ENCODE measurements at regions not wholly inside any gene's neighbourhood (a gene's known extent, or its start where the extent isn't known, plus 50 kb on each side); places are given as distances from the start of the nearest gene placed in this dataset.

DNA sequence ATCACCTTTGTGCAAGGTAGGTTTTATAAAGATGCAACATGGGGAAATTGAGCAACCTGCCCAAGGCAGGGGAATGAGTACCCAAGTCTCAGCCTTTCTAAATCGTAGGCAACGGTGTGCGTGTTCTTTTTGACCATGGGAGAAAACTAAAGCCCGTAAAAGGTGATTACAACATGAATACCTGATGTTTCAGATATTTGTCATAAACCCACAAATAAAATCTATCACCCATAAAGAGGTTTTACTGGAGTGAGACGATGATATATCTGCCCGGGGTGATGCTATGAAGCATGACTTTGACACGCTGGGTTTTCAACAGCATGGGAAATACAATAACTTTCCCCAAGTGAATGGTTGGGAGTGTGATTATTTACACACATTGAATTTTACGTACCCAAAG, 406.3 kb upstream of the KLF6 start:
- Histone ChIP-seq H3K36me3 (ENCODE audit: control insufficient read depth, insufficient read depth, low read length) (no peaks in the 10 kb centered on the region), H3K4me3 (ENCODE audit: low read length) (no peak overlapping the region), H3K4me1 (ENCODE audit: control insufficient read depth, insufficient read depth, low read length) (no peaks in the 10 kb centered on the region), H3K9me3 (ENCODE audit: control insufficient read depth, low read length) (no peaks in the 10 kb centered on the region), H3K9ac (ENCODE audit: low read length) (no peak overlapping the region), H3K27me3 (ENCODE audit: control insufficient read depth, insufficient read depth, low read length) (no peaks in the 10 kb centered on the region)

DNA sequence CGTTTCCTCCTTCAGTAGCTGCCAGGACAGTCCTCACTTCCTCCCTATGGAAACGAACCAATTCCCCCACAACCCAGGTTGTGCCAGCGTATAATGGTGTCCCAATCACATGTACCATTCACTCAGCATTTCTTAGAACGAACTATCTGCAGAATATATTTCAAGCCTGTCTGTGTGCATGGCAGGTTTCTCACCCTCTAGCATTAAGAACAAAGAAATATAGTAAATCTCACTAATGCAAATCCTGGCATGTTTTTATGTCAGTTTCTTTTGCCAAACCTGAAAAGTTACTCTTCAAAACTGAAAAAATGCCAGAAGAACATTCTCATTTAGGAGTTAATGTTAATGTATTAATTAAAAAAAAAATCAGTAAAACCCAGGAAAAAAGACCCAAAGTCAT, 405.9 kb upstream of the KLF6 start:
- Histone ChIP-seq H3K4me3 (ENCODE audit: low read length) (no peak overlapping the region), H3K9me3 (ENCODE audit: control insufficient read depth, low read length) (no peaks in the 10 kb centered on the region), H3K9ac (ENCODE audit: low read length) (no peak overlapping the region), H3K4me1 (ENCODE audit: control insufficient read depth, insufficient read depth, low read length) (no peaks in the 10 kb centered on the region), H3K36me3 (ENCODE audit: control insufficient read depth, insufficient read depth, low read length) (no peaks in the 10 kb centered on the region), H3K27me3 (ENCODE audit: control insufficient read depth, insufficient read depth, low read length) (no peaks in the 10 kb centered on the region)

DNA sequence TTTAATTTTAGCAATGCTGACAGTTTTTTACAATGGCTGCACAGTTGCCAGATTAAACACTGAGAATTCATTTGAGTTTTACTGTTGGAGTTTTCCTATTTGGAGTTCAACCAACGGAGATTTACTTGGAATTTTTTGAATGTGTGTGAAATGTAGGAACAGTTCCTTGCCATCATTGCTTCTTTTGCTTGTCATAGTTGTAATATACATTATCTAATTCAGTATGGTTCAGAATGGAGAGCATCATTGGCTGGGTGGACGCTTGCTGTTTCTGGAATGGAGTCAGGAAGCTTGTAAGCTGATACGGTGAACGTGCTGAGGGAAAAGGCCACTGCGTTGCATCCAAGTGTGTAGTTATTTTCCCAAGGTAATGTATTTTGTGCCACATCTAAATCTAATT, 404.3 kb upstream of the KLF6 start:
- Histone ChIP-seq H3K27me3 (ENCODE audit: control insufficient read depth, insufficient read depth, low read length) (no peaks in the 10 kb centered on the region), H3K36me3 (ENCODE audit: control insufficient read depth, insufficient read depth, low read length) (no peaks in the 10 kb centered on the region), H3K4me1 (ENCODE audit: control insufficient read depth, insufficient read depth, low read length) (no peaks in the 10 kb centered on the region), H3K4me3 (ENCODE audit: low read length) (no peak overlapping the region), H3K9me3 (ENCODE audit: control insufficient read depth, low read length) (no peaks in the 10 kb centered on the region), H3K9ac (ENCODE audit: low read length) (no peak overlapping the region)

DNA sequence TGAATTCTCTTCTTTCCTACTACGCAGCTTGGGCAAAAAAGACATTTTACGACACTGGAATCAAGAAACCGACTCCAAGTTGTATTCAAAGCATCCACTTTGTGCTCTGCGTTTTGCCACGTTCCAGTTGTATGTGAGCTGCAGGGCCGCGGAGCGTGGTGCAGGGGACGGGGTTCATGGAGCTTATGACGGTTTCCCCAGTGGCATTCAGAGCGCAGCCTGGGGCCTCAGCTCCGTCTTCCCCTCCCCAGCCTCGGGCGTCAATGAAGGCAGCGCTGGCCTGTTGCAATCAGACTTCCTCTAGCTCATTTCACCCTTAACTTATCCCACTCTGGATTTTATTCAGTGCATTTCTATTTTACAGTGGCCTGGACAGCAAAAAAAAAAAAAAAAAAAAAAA, 403.4 kb upstream of the KLF6 start:
- Histone ChIP-seq H3K9me3 (ENCODE audit: control insufficient read depth, low read length) (no peaks in the 10 kb centered on the region), H3K4me1 (ENCODE audit: control insufficient read depth, insufficient read depth, low read length) (no peaks in the 10 kb centered on the region), H3K27me3 (ENCODE audit: control insufficient read depth, insufficient read depth, low read length) (no peaks in the 10 kb centered on the region), H3K4me3 (ENCODE audit: low read length) (no peak overlapping the region), H3K9ac (ENCODE audit: low read length) (no peak overlapping the region), H3K36me3 (ENCODE audit: control insufficient read depth, insufficient read depth, low read length) (no peaks in the 10 kb centered on the region)

DNA sequence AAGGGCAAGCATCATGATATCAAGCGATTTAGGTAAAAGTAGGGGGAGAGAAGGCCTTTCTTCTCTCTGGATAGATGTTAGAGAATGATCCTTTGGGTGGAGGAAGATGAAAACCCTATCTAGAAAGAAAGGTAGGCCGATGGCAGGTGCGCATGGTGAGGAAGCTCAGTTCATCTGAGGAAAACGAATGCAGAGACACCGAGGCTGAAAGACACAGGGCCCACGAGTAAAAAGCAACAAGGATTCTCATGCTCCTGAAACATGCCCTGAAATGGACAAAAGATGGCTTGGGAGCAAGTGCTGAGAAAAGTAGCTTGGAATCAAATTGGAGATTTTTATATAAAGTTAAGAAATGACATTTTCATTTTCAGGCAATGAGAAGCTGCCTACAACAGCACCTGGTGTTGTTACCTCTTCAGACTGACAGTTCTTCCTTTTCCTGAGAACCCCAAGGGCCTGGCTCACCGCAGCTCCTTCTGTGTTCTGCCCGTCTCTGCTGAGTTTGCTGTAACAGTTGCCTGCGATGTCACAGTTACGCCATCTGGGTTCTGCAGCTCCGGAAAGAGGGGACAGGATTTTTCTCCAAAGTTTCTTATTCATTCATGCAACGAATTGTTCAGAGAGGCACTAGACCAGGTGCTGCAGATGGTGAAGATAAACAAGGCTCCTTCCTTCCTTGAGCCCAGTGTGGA, 402.0 kb upstream of the KLF6 start:
- no peaks in the 10 kb centered on the region for H3K27me3 ChIP-seq (ENCODE audit: control insufficient read depth, insufficient read depth, low read length)
- no peaks in the 10 kb centered on the region for H3K4me1 ChIP-seq (ENCODE audit: control insufficient read depth, insufficient read depth, low read length)
- H3K9ac ChIP-seq (ENCODE audit: low read length), result no peak overlapping the region
- H3K9me3 ChIP-seq (ENCODE audit: control insufficient read depth, low read length), result no peaks in the 10 kb centered on the region
- no peak overlapping the region for H3K4me3 ChIP-seq (ENCODE audit: low read length)
- no peaks in the 10 kb centered on the region for H3K36me3 ChIP-seq (ENCODE audit: control insufficient read depth, insufficient read depth, low read length)

DNA sequence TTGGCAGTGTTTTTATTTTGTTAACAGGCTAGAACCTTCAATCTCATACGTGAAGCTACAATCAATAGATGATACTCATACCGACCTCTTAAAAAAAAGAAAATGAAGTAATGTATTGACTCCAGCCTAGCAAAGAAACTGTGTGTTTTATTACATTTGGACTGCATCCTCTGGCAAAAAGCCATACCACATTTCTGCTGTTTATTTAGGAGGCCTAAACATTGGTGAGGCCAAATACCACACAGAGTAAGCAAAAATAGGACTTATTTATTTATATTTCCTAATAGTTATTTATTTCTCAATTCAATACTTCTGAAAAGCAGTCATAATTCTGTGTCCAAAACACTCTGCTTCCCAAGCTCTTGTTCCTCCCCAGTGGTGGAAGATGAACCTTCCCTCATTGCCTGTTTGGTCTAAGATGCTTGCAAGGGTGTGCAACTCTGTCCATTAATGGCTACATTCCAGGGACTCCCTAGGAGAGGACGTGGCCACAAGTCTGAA, 398.8 kb upstream of the KLF6 start:
- H3K27me3 ChIP-seq (ENCODE audit: control insufficient read depth, insufficient read depth, low read length), result no peaks in the 10 kb centered on the region
- H3K36me3 ChIP-seq (ENCODE audit: control insufficient read depth, insufficient read depth, low read length), result no peaks in the 10 kb centered on the region
- no peak overlapping the region for H3K9ac ChIP-seq (ENCODE audit: low read length)
- no peaks in the 10 kb centered on the region for H3K9me3 ChIP-seq (ENCODE audit: control insufficient read depth, low read length)
- H3K4me1 ChIP-seq (ENCODE audit: control insufficient read depth, insufficient read depth, low read length), result no peaks in the 10 kb centered on the region
- no peak overlapping the region for H3K4me3 ChIP-seq (ENCODE audit: low read length)

DNA sequence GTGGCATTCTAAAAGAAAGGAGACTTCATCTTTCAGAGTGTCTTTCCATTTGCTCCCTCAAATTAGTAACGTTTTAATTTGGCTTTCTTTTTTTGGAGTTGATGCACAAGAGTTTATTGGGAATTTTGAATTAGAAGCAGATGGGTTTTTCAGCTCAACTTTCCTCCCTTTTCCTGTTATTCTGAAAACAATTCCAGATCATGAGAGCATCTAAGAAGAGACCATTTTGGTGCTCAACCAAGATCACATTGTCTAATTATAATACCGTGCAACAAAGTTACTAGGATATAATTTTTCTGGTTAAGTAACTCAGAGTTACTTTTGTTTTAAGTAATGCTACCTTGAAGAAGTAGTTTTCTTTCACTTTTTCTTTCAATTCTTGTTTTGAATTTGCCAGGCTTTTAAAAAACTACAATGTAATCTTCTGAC, 396.6 kb upstream of the KLF6 start:
- H3K4me3 ChIP-seq (ENCODE audit: low read length), result no peak overlapping the region
- no peaks in the 10 kb centered on the region for H3K4me1 ChIP-seq (ENCODE audit: control insufficient read depth, insufficient read depth, low read length)
- no peaks in the 10 kb centered on the region for H3K27me3 ChIP-seq (ENCODE audit: control insufficient read depth, insufficient read depth, low read length)
- no peaks in the 10 kb centered on the region for H3K36me3 ChIP-seq (ENCODE audit: control insufficient read depth, insufficient read depth, low read length)
- no peak overlapping the region for H3K9ac ChIP-seq (ENCODE audit: low read length)
- H3K9me3 ChIP-seq (ENCODE audit: control insufficient read depth, low read length), result no peaks in the 10 kb centered on the region

DNA sequence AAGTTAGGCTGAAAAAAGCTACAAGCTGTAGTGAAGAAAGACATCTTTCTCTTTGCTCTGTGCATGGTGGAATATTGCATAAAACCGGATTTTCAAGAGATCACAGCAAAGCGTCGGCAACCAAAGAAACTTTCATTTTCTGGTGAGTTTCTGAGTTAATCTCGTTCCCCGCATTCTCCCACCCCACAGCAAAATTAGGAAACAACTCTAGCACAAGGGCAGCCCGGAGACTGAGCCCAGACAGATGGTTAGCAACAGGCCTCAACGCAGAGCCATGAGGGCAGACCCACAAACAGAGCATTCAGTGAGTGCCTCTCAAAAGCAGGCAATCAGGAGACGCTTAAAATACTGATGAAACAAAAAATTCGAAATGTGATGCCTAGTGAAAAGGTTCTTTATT, 396.1 kb upstream of the KLF6 start:
- Histone ChIP-seq H3K9ac (ENCODE audit: low read length) (no peak overlapping the region), H3K27me3 (ENCODE audit: control insufficient read depth, insufficient read depth, low read length) (no peaks in the 10 kb centered on the region), H3K4me1 (ENCODE audit: control insufficient read depth, insufficient read depth, low read length) (no peaks in the 10 kb centered on the region), H3K9me3 (ENCODE audit: control insufficient read depth, low read length) (no peaks in the 10 kb centered on the region), H3K36me3 (ENCODE audit: control insufficient read depth, insufficient read depth, low read length) (no peaks in the 10 kb centered on the region), H3K4me3 (ENCODE audit: low read length) (no peak overlapping the region)

DNA sequence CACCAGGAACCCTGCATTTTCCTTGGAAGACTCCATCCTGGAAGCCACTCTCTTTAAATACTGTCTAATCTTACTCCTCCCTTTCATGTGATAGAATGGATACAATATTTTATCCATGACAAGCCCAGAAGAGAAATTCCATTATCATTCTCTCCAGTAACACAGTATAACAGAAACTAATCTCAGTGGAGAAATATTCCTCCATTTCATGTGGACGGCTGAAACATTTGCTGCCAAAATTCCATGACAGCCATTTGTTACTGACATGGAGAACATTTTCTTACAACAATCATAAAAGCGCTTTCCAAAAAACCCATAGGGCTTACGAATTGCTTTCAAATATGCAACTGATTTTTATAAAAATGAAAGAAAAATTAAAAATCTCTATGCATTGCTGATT, 392.8 kb upstream of the KLF6 start:
- no peaks in the 10 kb centered on the region for H3K36me3 ChIP-seq (ENCODE audit: control insufficient read depth, insufficient read depth, low read length)
- no peaks in the 10 kb centered on the region for H3K27me3 ChIP-seq (ENCODE audit: control insufficient read depth, insufficient read depth, low read length)
- H3K4me1 ChIP-seq (ENCODE audit: control insufficient read depth, insufficient read depth, low read length), result no peaks in the 10 kb centered on the region
- H3K9ac ChIP-seq (ENCODE audit: low read length), result no peak overlapping the region
- no peaks in the 10 kb centered on the region for H3K9me3 ChIP-seq (ENCODE audit: control insufficient read depth, low read length)
- no peak overlapping the region for H3K4me3 ChIP-seq (ENCODE audit: low read length)

DNA sequence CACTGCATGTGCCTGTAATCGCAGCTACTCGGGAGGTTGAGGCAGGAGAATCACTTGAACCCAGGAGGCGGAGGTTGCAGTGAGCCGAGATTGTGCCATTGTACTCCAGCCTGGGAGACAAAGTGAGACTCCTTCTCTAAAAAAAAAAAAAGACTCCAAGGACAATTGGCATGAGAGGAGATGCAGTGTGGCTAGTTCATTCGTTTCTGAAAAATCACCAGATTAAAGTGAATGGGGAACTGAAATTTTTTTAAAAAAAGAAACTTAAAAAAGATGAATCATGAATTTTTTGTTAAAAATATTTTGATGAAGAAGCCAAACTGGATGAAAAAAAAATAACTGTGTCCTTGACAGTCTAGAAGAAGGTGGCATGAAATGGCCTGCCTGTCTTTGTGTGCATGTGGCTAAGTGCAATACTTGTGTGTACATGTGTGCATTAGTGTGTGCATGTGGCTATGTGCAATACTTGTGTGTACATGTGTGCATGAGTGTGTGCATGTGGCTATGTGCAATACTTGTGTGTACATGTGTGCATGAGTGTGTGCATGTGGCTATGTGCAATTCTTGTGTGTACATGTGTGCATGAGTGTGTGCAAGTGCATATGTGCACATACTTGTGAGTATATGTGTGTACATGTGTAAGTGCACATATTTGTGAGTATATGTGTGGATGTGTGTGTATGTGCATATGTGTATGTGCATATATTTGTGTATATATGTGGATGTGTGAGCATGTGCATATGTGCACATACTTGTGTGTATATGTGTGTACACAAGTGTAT, 391.7 kb upstream of the KLF6 start:
- H3K4me1 ChIP-seq (ENCODE audit: control insufficient read depth, insufficient read depth, low read length), result no peaks in the 10 kb centered on the region
- no peak overlapping the region for H3K4me3 ChIP-seq (ENCODE audit: low read length)
- H3K9ac ChIP-seq (ENCODE audit: low read length), result no peak overlapping the region
- H3K27me3 ChIP-seq (ENCODE audit: control insufficient read depth, insufficient read depth, low read length), result no peaks in the 10 kb centered on the region
- H3K9me3 ChIP-seq (ENCODE audit: control insufficient read depth, low read length), result no peaks in the 10 kb centered on the region
- no peaks in the 10 kb centered on the region for H3K36me3 ChIP-seq (ENCODE audit: control insufficient read depth, insufficient read depth, low read length)

DNA sequence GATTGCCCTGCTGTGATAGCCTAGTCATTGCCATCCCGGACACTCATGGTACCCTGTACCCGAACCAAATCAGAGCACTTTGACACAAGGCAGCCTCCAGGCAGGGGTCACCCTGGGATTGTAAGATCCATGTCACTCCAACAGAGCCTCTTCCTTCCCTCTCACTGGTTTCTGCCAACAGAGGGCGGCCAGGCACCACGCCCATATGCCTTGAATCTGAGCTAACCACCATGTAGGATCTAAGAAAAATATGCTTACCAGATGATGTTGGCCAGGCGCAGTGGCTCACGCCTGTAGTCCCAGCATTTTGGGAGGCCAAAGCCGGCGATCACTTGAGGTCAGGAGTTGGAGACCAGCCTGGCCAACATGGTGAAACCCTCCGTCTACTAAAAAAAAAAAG, 389.2 kb upstream of the KLF6 start:
- Histone ChIP-seq H3K4me3 (ENCODE audit: low read length) (no peak overlapping the region), H3K27me3 (ENCODE audit: control insufficient read depth, insufficient read depth, low read length) (no peaks in the 10 kb centered on the region), H3K9ac (ENCODE audit: low read length) (no peak overlapping the region), H3K4me1 (ENCODE audit: control insufficient read depth, insufficient read depth, low read length) (no peaks in the 10 kb centered on the region), H3K9me3 (ENCODE audit: control insufficient read depth, low read length) (no peaks in the 10 kb centered on the region), H3K36me3 (ENCODE audit: control insufficient read depth, insufficient read depth, low read length) (no peaks in the 10 kb centered on the region)

DNA sequence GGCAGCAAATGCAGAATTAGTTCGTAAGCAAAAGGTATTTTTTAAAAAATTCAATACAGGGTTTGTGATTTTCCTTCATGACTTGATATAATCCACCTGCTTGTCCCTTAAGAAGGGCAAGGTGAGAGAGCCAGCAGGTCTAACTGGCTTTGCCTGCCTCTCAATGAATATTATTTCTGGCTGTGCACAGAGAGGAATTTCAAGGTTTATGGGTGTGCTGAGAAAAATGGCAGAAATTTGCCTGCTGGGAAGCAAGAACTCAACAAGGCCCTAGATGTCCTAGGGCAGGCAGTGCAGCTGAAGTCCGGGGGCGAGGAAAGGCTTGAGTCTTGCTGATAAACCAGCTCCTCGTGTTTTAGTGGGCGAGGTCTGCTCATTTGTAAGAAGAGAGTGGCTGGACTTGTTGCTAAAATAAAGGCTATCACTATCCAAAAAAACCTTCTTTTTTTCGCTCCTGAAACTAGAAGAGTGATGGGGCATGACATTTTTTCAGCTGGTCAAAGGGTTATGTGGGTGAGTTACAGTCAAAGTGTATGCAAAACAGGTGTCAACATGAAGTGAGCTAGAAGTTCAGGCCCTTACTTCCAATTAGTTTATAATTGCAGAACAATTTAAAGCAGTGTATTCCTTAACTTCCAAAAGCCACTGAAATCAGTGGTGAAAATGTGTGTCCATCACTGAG, 385.8 kb upstream of the KLF6 start:
- H3K27me3 ChIP-seq (ENCODE audit: control insufficient read depth, insufficient read depth, low read length), result no peaks in the 10 kb centered on the region
- no peaks in the 10 kb centered on the region for H3K9me3 ChIP-seq (ENCODE audit: control insufficient read depth, low read length)
- H3K4me1 ChIP-seq (ENCODE audit: control insufficient read depth, insufficient read depth, low read length), result no peaks in the 10 kb centered on the region
- H3K36me3 ChIP-seq (ENCODE audit: control insufficient read depth, insufficient read depth, low read length), result no peaks in the 10 kb centered on the region
- no peak overlapping the region for H3K9ac ChIP-seq (ENCODE audit: low read length)
- H3K4me3 ChIP-seq (ENCODE audit: low read length), result no peak overlapping the region
